Lower lobe of right lung (tissue), 2 donors: ENCODE measurements at regions not wholly inside any gene's neighbourhood (a gene's known extent, or its start where the extent isn't known, plus 50 kb on each side); places are given as distances from the start of the nearest gene placed in this dataset.
"Not testable (repeated sequence)": the region's sequence is repeated elsewhere in the genome, so short reads cannot be mapped to it uniquely, and the experiment has no call there.

Source experiments
- ATAC-seq, 2 donors: fragments of 200-7000 bp; cut with Tn5 transposase; one replicate each; pipeline ENCODE4 v1.9.1; 2020 to 2022; ENCODE audit warnings: mild to moderate bottlenecking in 2 of 2, moderate library complexity in 2 of 2
- DNase-seq: peaks from one replicate; pipeline ENCODE4 v3.0.0-alpha.2; 2020
- H3K27ac ChIP-seq: fragments of 200-600 bp; one replicate; pipeline ENCODE4 v1.8.0; 2022
- H3K27me3 ChIP-seq: fragments of 200-600 bp; one replicate; pipeline ENCODE4 v1.8.0; 2022; ENCODE audit warnings: low read depth
- H3K36me3 ChIP-seq: fragments of 200-600 bp; one replicate; pipeline ENCODE4 v1.8.0; 2022; ENCODE audit warnings: mild to moderate bottlenecking
- H3K4me1 ChIP-seq: fragments of 200-600 bp; one replicate; pipeline ENCODE4 v1.8.0; 2022
- H3K4me3 ChIP-seq: fragments of 200-600 bp; one replicate; pipeline ENCODE4 v1.8.0; 2022; ENCODE audit warnings: mild to moderate bottlenecking
- H3K9me3 ChIP-seq: fragments of 200-600 bp; one replicate; pipeline ENCODE4 v1.8.0; 2022
- intact Hi-C: fragments of 100-400 bp; cut with DNase I; formaldehyde crosslinking; loops from one replicate; pipeline ENCODE4 v1.11.0; 2022
- TF ChIP-seq, protein P1 (sequence below): fragments of 200-600 bp; IDR thresholded peaks from one replicate; pipeline ENCODE4 v1.8.0; 2022; ENCODE audit warnings: antibody characterized with exemption, mild to moderate bottlenecking
- donor health status: DM: no; HTN: yes; CAD: no; lungs with severe emphysema.

DNA sequence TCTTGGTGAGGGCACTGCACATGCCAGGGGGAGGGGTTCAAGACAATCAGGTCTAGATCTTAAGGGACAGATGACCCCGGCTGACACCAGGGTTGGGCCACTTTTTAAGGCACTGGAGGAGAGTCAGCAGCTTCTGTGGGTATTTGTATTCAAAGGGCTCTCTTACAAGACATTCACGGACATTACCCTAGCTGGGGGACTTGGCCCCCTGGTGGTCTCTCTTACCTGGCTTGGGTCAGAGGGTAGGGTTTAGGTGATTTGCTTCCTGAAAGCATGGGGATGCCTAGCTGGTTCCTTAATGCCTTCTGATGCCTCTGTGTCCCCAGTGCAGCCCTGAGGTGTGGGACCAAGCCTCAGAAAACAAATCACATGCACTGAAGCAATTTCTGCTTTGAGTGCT, 354.7 kb downstream of the CDC5L start:
- H3K36me3 ChIP-seq = no peaks in the 10 kb centered on the region
- H3K4me3 ChIP-seq = no peak overlapping the region
- no peak overlapping the region for H3K27ac ChIP-seq
- H3K9me3 ChIP-seq = no peaks in the 10 kb centered on the region
- TF ChIP-seq, protein P1, sequence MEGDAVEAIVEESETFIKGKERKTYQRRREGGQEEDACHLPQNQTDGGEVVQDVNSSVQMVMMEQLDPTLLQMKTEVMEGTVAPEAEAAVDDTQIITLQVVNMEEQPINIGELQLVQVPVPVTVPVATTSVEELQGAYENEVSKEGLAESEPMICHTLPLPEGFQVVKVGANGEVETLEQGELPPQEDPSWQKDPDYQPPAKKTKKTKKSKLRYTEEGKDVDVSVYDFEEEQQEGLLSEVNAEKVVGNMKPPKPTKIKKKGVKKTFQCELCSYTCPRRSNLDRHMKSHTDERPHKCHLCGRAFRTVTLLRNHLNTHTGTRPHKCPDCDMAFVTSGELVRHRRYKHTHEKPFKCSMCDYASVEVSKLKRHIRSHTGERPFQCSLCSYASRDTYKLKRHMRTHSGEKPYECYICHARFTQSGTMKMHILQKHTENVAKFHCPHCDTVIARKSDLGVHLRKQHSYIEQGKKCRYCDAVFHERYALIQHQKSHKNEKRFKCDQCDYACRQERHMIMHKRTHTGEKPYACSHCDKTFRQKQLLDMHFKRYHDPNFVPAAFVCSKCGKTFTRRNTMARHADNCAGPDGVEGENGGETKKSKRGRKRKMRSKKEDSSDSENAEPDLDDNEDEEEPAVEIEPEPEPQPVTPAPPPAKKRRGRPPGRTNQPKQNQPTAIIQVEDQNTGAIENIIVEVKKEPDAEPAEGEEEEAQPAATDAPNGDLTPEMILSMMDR = no peak
- intact Hi-C loops = no loop called here
- no peaks in the 10 kb centered on the region for H3K27me3 ChIP-seq
- DNase-seq = no peak
- ATAC-seq = no peak
- H3K4me1 ChIP-seq = no peaks in the 10 kb centered on the region

DNA sequence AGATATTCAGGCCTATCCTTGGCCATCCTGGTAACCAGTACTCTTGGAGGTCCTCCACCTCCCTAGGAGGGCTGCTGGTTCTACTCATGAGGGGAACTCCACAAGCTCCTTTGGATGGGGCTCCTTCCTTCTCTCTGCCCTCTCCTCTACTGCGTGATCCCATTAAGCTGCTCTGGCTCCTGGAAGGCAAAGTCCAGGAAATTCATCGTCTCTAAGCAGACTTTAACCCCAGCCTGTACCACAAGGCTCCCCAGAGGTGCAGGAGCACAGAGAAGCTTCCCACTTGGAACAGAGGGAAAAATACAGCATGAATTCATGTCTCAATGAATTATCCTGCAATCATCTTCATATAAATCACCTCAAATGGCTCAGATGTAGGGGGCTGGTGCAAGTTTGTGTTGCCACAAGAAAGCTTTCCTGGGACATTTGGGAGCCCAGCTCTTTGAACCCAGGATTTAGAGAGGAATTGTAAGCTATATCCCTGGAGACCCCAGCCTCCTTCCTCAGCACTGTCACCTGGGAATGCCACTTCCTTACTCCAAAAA, 355.4 kb downstream of the CDC5L start:
- no peak for ATAC-seq
- intact Hi-C loops = no loop called here

DNA sequence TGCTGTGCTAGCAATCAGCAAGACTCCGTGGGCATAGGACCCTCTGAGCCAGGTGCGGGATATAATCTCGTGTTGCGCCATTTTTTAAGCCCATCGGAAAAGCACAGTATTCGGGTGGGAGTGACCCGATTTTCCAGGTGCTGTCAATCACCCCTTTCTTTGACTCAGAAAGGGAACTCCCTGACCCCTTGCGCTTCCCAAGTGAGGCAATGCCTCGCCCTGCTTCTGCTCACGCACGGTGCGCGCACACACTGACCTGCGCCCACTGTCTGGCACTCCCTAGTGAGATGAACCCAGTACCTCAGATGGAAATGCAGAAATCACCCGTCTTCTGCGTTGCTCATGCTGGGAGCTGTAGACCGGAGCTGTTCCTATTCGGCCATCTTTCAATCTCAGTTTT, 372.6 kb downstream of the CDC5L start:
- H3K4me1 ChIP-seq, H3K27me3 ChIP-seq, H3K36me3 ChIP-seq, H3K27ac ChIP-seq, H3K4me3 ChIP-seq, intact Hi-C loops, DNase-seq, ATAC-seq: not testable (repeated sequence)
- H3K9me3 ChIP-seq = peaks cover 25% of the 10 kb centered on the region

More for the DNA sequence above, 355.4 kb downstream of the CDC5L start:
- Histone ChIP-seq H3K27ac (no peak overlapping the region), H3K9me3 (no peaks in the 10 kb centered on the region), H3K27me3 (no peaks in the 10 kb centered on the region), H3K4me3 (no peak overlapping the region), H3K36me3 (no peaks in the 10 kb centered on the region), H3K4me1 (no peaks in the 10 kb centered on the region)
- TF ChIP-seq, protein P1 = no peak
- no peak for DNase-seq

- intact Hi-C loops = no loop called here
- TF ChIP-seq, protein P1 = no peak
- DNase-seq (no peak), ATAC-seq (no peak)
- H3K36me3 ChIP-seq = no peaks in the 10 kb centered on the region
- H3K4me1 ChIP-seq = no peaks in the 10 kb centered on the region
- no peaks in the 10 kb centered on the region for H3K27me3 ChIP-seq
- H3K27ac ChIP-seq = no peak overlapping the region
- H3K4me3 ChIP-seq = no peak overlapping the region
- H3K9me3 ChIP-seq = peaks cover 25% of the 10 kb centered on the region
Observed at GRCh38 chr6:44761046-44761445, 373.5 kb downstream of the CDC5L start.

DNA sequence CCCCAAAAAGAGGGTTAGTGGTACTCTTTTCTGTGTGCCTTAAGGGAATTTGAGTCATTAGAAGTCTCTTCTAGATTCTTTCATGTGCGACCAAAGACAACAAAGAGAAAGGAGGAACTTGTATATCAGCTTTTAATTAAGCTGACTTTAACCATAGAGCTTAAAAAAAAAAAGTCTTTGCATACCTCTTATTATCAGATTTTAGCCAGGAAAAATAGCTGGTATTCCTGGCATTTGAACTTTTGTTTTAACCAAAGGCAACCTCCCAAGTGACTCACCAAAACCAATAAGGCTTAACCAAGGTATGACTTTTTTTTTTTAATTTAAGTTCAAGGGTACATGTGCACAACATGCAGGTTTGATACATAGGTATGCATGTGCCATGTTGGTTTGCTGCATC, 375.0 kb downstream of the CDC5L start:
- H3K27ac ChIP-seq = no peak overlapping the region
- DNase-seq (no peak), ATAC-seq (no peak)
- intact Hi-C loops = no loop called here
- no peak overlapping the region for H3K4me3 ChIP-seq
- H3K4me1 ChIP-seq = no peaks in the 10 kb centered on the region
- peaks cover 25% of the 10 kb centered on the region for H3K9me3 ChIP-seq
- no peaks in the 10 kb centered on the region for H3K27me3 ChIP-seq
- H3K36me3 ChIP-seq = no peaks in the 10 kb centered on the region
- TF ChIP-seq, protein P1 = no peak

DNA sequence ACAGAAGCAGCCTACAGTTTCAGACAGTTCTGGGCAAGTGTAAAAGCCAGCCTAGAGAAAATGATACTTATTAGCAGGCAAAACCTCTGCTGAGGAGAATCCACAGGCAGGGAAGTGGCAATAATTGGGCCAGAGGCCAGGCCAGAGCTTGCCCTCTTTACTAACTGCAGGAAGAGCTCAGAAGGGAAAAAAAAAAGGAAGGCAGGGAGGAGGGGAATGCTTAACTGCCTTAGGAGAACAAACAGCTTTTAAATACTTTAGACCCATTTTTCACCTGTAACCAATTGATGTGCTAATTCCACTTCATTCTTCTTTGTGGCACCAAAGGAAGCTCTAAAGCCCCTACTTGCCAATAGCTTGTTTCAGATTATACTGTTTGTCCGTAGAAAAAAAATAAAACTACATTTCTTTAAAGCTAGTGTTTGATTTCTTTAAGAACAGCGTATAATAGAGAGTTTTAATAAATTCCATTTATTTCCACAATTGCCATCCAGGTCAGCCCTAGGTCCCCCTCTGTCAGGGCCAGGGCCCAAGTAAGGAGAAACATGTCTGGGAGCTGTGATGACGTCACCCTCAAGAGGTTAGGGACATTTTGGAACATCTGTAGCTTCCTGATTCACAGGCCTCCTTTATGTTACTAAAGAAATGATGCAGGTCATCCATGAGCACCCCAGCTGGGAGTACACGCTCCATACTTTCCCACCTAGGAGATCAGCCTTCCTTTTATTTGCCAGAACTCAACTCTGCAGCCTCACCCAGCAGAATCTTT, 384.3 kb downstream of the CDC5L start:
- intact Hi-C loops = no loop called here

More for the DNA sequence above, 384.3 kb downstream of the CDC5L start:
- peak; percentile 37 for ATAC-seq
- no peaks in the 10 kb centered on the region for H3K9me3 ChIP-seq
- no peak overlapping the region for H3K27ac ChIP-seq
- H3K4me3 ChIP-seq = no peak overlapping the region
- TF ChIP-seq, protein P1 = no peak
- H3K4me1 ChIP-seq = no peaks in the 10 kb centered on the region
- no peak for DNase-seq
- no peaks in the 10 kb centered on the region for H3K27me3 ChIP-seq
- H3K36me3 ChIP-seq = no peaks in the 10 kb centered on the region
